Thyroid gland (tissue), 4 donors: ENCODE measurements at regions not wholly inside any gene's neighbourhood (a gene's known extent, or its start where the extent isn't known, plus 50 kb on each side); places are given as distances from the start of the nearest gene placed in this dataset.

Experiments
- POLR2A ChIP-seq, 2 donors: fragments of 450-650 bp; IDR thresholded peaks; one replicate each; pipeline ENCODE4 v1.6.1; 2017; ENCODE audit warnings: antibody characterized with exemption in 2 of 2, mild to moderate bottlenecking in 2 of 2, moderate library complexity in 1 of 2
- TF ChIP-seq, protein P1 (sequence below), 6 experiments: fragments of 200-600 bp in 3 of 6; fragments of 450-650 bp in 3 of 6; sonication (generic) in 3 of 6; IDR thresholded peaks; one replicate each; pipeline ENCODE4 v1.5.1; 2016 to 2019; ENCODE audit warnings: antibody characterized with exemption in 6 of 6, mild to moderate bottlenecking in 2 of 6, inconsistent platforms in 1 of 6, moderate library complexity in 1 of 6

DNA sequence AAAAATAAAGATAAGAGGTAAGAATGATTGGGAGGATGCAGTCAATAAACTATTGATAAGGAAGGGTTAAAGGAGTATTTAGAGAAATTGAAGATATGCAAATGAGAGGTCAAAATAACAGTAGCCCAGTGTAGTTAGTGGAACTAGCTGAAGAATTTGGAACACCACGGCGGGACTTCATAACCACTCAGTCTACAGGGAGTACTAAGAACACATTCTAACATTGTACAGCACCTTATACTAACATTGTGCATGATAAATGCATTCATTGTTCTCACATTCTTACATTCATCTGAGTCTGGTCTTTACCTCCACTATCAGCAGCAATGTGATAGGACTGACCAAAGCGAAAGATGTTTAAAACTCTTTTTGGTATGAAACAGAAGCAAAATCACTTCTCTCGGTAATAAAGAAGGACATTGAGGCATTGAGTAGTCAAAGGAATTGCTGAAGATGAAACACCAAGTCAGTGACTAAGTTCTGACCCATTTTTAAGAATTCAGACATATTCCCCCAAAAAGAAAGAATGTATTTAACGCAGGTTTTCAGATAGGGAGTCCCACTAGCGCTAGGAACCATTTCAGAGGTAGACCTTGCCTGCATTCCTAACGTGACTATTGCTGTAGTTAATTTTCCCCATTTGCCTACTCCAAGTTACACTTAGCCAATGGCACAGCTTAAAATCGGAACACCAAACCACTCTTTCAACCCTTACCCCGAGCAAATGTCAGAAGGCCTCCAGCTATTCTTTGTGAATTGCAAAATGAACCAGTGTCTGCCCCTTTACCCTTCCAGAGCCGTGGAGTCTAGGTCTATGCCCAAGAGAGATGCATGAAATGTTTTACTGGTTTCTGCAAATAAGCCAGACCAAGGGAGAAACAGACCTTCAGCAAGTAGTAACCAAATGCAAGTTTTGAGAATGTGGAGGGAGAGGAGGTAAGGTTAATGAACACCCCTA is 108.8 kb upstream of the IRF2BP2 start:
- TF ChIP-seq, protein P1, sequence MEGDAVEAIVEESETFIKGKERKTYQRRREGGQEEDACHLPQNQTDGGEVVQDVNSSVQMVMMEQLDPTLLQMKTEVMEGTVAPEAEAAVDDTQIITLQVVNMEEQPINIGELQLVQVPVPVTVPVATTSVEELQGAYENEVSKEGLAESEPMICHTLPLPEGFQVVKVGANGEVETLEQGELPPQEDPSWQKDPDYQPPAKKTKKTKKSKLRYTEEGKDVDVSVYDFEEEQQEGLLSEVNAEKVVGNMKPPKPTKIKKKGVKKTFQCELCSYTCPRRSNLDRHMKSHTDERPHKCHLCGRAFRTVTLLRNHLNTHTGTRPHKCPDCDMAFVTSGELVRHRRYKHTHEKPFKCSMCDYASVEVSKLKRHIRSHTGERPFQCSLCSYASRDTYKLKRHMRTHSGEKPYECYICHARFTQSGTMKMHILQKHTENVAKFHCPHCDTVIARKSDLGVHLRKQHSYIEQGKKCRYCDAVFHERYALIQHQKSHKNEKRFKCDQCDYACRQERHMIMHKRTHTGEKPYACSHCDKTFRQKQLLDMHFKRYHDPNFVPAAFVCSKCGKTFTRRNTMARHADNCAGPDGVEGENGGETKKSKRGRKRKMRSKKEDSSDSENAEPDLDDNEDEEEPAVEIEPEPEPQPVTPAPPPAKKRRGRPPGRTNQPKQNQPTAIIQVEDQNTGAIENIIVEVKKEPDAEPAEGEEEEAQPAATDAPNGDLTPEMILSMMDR (IDR thresholded peaks at IDR 0.05): no peak
- no peak for TF ChIP-seq POLR2A (IDR thresholded peaks at IDR 0.05)
